ENCODE measurements at regions not wholly inside any gene's neighbourhood (a gene's known extent, or its start where the extent isn't known, plus 50 kb on each side); places are given as distances from the start of the nearest gene placed in this dataset.

- no peak for TF ChIP-seq GATA1 (IDR thresholded peaks at IDR 0.05; ENCODE audit: low read depth, low read length)
- no peak for TF ChIP-seq POLR2A (IDR thresholded peaks at IDR 0.05; ENCODE audit: low read length)
Measured at GRCh38 chr4:27357283-27357682, 496.6 kb downstream of the STIM2 start.

GRCh38 chr4:27358269-27358668 is 497.6 kb downstream of the STIM2 start:
- no peak for TF ChIP-seq GATA1 (IDR thresholded peaks at IDR 0.05; ENCODE audit: low read depth, low read length)
- TF ChIP-seq POLR2A (IDR thresholded peaks at IDR 0.05; ENCODE audit: low read length): no peak
- DNase-seq: no peak

More at GRCh38 chr4:27357283-27357682, 496.6 kb downstream of the STIM2 start:
- DNase-seq: no peak

DNA sequence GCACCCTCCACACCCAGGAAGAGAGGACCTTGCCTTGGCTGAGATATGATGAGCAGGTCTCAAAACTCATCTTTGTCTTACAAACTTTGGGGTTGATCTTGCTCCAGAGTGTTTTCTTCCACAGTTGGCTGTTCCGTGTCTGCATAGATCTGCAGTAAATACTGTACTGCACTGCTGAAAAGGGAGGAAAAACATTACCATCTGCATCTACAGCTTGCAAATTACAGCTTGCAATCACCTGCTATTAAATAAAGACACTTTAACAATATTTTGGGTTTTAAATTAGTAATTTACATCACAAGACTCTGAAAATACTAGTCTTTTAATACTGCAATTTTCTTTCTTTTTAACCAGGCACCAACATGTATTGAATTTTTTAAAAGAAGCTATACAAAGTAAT is 499.5 kb downstream of the STIM2 start:
- no peak for DNase-seq
- TF ChIP-seq GATA1 (IDR thresholded peaks at IDR 0.05; ENCODE audit: low read depth, low read length) (no peak), POLR2A (IDR thresholded peaks at IDR 0.05; ENCODE audit: low read length) (no peak)

DNA sequence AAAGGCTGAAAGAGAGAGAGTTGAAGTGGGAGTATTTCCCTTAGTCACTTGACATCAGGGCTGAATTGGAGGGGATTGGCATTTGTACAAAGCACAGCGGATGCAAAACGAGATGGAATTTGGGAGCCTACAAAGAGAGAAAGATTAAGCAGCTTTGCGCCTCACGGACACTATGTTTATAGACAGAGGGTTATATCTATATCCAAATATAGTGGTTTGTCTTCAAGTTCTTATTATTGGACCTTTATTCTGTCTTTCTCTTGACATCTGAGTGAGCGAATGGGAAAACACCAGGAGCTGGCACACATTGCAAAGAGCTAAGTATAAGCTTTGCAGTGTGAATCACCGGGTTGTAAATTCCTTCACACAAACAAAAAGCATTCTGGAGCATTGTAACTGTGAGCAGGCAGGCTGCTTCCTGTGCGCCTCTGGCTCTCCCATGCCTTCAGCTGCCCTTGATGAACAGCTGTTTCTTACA is 500.2 kb downstream of the STIM2 start:
- TF ChIP-seq GATA1 (IDR thresholded peaks at IDR 0.05; ENCODE audit: low read depth, low read length) (no peak), POLR2A (IDR thresholded peaks at IDR 0.05; ENCODE audit: low read length) (no peak)
- DNase-seq: no peak

DNA sequence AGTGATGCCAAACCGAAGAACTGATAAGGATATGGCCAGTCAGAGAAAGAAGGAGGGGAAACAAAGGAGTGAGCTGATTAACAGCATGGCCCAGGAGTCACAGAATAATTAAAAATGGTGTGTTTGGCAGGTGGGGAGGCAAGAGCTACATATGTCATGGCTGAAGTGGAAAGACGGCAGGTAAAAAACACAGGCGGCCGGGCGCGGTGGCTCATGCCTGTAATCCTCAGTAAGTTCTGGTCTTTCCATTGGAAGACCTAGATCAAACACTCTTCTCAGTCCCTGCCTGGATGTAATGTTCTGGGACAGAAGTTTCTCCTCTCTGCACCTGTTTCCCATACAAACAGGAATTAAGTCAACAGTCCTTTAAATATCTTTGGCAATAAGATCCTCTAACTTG is 503.9 kb downstream of the STIM2 start:
- DNase-seq: no peak
- TF ChIP-seq POLR2A (IDR thresholded peaks at IDR 0.05; ENCODE audit: low read length) (no peak), GATA1 (IDR thresholded peaks at IDR 0.05; ENCODE audit: low read depth, low read length) (no peak)

DNA sequence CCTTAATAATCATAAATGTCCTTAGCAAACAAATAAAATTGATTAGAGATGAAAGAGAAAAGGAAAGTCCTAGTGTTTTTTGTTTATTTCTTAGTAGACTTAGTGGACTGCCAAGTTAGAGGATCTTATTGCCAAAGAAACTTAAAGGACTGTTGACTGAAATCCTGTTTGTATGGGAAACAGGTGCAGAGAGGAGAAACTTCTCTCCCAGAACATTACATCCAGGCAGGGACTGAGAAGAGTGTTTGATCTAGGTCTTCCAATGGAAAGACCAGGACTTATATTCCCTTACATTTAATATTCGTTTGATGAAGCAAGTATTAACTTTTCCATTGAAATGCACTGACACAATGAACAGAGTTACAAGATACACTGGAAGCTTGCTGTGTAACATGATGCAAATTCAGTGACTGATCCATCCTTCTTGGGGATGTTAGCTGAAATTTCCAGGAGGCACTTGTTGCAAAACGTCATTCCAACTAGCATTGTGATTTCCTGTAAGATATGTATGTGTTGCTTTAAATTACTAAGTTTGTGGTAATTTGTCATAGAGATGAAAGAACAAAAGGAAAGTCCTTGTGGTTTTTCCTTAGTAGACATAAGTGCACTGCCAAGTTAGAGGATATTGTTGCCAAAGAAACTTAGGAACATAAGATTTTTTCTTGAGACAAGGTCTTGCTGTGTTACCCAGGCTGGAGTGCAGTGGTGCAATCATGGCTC is 505.6 kb downstream of the STIM2 start:
- no peak for DNase-seq

DNA sequence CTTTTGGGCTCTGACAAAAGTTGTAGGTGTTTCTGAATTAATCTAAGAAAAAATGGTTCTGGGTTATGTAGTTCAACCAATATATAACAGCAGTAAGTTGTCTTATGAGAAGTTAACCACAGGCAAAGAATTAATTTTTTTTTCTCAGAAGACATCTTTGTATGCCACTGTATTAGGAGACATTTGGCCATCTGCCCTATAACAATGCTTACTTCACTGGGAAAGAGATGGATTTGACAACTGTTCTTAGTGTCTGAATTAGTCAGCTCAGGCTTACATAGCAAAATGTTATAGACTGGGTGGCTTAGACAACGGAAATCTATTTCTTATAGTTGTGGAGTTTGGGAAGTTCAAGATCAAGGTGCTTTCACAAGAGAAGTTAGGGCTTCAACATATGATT is 508.1 kb downstream of the STIM2 start:
- TF ChIP-seq POLR2A (IDR thresholded peaks at IDR 0.05; ENCODE audit: low read length) (no peak), GATA1 (IDR thresholded peaks at IDR 0.05; ENCODE audit: low read depth, low read length) (no peak)
- DNase-seq: no peak

More for the DNA sequence above, 505.6 kb downstream of the STIM2 start:
- TF ChIP-seq POLR2A (IDR thresholded peaks at IDR 0.05; ENCODE audit: low read length) (no peak), GATA1 (IDR thresholded peaks at IDR 0.05; ENCODE audit: low read depth, low read length) (no peak)

DNA sequence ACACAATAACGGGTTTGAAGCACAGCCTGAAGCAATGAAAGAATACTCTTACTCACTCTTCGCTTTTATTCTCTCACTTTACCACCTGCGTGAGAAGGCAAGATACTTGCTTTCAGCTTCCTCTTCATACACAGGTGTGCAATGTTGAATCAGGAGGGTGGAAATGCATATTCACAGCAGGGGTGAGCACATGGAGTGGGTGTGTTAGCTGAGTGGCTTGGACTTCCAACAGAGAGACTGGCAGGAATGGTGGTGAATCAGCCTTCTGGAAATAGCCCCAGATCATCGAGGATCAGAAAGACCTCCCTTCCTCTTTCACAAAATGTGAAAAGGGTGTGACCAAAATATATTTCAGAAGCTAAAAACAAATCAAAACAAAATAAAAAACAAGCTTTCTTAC is 521.2 kb downstream of the STIM2 start:
- TF ChIP-seq POLR2A (IDR thresholded peaks at IDR 0.05; ENCODE audit: low read length) (no peak), GATA1 (IDR thresholded peaks at IDR 0.05; ENCODE audit: low read depth, low read length) (no peak)
- no peak for DNase-seq

DNA sequence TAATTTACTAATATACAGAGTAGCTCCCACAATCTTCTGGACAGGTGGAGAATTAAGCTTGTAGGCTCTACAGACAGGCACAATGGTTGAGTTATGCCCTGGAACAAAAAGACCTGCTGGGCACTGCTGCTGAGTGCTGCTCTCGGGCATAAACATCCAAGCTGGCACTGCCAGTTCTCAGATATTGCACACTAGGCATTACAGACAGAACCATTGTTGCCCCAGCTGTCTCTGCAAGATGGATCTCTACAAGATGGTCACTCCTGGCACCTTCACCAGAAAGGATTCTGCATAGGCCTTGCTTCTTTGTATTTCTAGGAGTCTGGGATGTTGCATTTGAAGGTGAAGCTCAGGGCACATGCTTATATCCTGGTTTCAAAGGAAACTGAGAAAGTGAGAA is 527.1 kb downstream of the STIM2 start:
- TF ChIP-seq POLR2A (IDR thresholded peaks at IDR 0.05; ENCODE audit: low read length): no peak
- no peak for TF ChIP-seq GATA1 (IDR thresholded peaks at IDR 0.05; ENCODE audit: low read depth, low read length)
- no peak for DNase-seq

DNA sequence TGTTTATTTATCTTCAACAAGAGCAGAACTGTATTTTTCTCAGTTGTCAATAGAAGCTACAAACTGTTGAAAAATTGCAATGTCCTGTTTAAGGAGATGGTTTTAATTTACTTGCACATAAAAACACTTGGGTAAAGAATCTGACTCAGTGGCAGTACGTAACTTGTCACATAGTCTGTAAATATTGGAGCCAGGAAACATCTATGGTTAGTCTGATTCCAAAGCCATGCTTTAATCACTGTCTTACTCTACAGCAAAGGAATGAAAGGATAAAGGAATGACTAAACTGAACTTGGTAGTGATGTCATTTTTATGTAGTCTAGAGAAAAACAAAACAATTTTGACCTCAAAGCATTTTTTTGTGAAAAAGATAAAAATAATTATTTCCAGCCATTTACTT is 537.2 kb downstream of the STIM2 start:
- no peak for DNase-seq
- no peak for TF ChIP-seq POLR2A (IDR thresholded peaks at IDR 0.05; ENCODE audit: low read length)
- no peak for TF ChIP-seq GATA1 (IDR thresholded peaks at IDR 0.05; ENCODE audit: low read depth, low read length)

GRCh38 chr4:27398631-27399310 is 538.1 kb downstream of the STIM2 start:
- no peak for DNase-seq
- TF ChIP-seq GATA1 (IDR thresholded peaks at IDR 0.05; ENCODE audit: low read depth, low read length): no peak
- TF ChIP-seq POLR2A (IDR thresholded peaks at IDR 0.05; ENCODE audit: low read length): no peak

GRCh38 chr4:27407616-27408015 is 547.0 kb downstream of the STIM2 start:
- TF ChIP-seq POLR2A (IDR thresholded peaks at IDR 0.05; ENCODE audit: low read length): no peak
- TF ChIP-seq GATA1 (IDR thresholded peaks at IDR 0.05; ENCODE audit: low read depth, low read length): no peak
- no peak for DNase-seq

GRCh38 chr4:27412613-27413012 is 552.0 kb downstream of the STIM2 start:
- TF ChIP-seq POLR2A (IDR thresholded peaks at IDR 0.05; ENCODE audit: low read length) (no peak), GATA1 (IDR thresholded peaks at IDR 0.05; ENCODE audit: low read depth, low read length) (no peak)
- DNase-seq: no peak

- TF ChIP-seq GATA1 (IDR thresholded peaks at IDR 0.05; ENCODE audit: low read depth, low read length) (no peak), POLR2A (IDR thresholded peaks at IDR 0.05; ENCODE audit: low read length) (no peak)
- DNase-seq: no peak
Measured at GRCh38 chr4:27414887-27415731, 554.5 kb downstream of the STIM2 start.
